Upper lobe of left lung (tissue), 4 donors: ENCODE measurements at regions not wholly inside any gene's neighbourhood (a gene's known extent, or its start where the extent isn't known, plus 50 kb on each side); places are given as distances from the start of the nearest gene placed in this dataset.

ENCODE experiments used
- EP300 ChIP-seq, 4 donors: sonication (generic); formaldehyde crosslinking; IDR thresholded peaks; one replicate each; pipeline ENCODE4 v1.5.1; 2017; ENCODE audit warnings: antibody characterized with exemption in 4 of 4, control low read depth in 2 of 4
- POLR2A ChIP-seq, 4 donors: fragments of 450-650 bp; IDR thresholded peaks; one replicate each; pipeline ENCODE4 v1.5.1; 2016 to 2017; ENCODE audit warnings: antibody characterized with exemption in 4 of 4, mild to moderate bottlenecking in 2 of 4
- POLR2AphosphoS5 ChIP-seq, 2 donors: sonication (generic); formaldehyde crosslinking; IDR thresholded peaks; one replicate each; pipeline ENCODE4 v1.5.1; 2017; ENCODE audit warnings: antibody characterized with exemption in 2 of 2
- TF ChIP-seq, protein P1 (sequence below), 6 experiments: fragments of 450-650 bp in 4 of 6; fragments of 200-600 bp in 2 of 6; sonication (generic) in 2 of 6; IDR thresholded peaks; one replicate each; pipeline ENCODE4 v1.5.1; 2016 to 2019; ENCODE audit warnings: antibody characterized with exemption in 6 of 6

DNA sequence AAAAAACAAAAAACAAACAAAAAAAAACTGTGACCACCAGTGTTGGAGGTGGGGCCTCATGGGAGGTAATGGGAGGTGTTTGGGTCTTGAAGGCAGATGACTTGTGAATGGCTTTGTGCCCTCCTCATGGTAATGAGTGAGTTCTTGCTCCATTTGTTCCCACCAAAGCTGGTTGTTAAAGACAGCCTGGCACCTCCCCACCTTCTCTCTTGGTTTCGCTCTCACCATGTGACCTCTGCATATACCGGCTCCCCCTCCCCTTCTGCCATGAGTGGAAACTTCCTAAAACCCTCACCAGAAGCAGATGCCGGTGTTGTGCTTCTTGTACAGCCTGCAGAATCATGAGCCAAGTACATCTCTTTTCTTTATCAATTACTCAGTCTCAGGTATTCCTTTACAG, 61.5 kb upstream of the ATP11B start:
- TF ChIP-seq, protein P1, sequence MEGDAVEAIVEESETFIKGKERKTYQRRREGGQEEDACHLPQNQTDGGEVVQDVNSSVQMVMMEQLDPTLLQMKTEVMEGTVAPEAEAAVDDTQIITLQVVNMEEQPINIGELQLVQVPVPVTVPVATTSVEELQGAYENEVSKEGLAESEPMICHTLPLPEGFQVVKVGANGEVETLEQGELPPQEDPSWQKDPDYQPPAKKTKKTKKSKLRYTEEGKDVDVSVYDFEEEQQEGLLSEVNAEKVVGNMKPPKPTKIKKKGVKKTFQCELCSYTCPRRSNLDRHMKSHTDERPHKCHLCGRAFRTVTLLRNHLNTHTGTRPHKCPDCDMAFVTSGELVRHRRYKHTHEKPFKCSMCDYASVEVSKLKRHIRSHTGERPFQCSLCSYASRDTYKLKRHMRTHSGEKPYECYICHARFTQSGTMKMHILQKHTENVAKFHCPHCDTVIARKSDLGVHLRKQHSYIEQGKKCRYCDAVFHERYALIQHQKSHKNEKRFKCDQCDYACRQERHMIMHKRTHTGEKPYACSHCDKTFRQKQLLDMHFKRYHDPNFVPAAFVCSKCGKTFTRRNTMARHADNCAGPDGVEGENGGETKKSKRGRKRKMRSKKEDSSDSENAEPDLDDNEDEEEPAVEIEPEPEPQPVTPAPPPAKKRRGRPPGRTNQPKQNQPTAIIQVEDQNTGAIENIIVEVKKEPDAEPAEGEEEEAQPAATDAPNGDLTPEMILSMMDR (IDR thresholded peaks at IDR 0.05) = no peak
- TF ChIP-seq EP300 (IDR thresholded peaks at IDR 0.05) (no peak), POLR2AphosphoS5 (IDR thresholded peaks at IDR 0.05) (no peak), POLR2A (IDR thresholded peaks at IDR 0.05) (no peak)
